NT2/D1 (cell line): ENCODE measurements at regions not wholly inside any gene's neighbourhood (a gene's known extent, or its start where the extent isn't known, plus 50 kb on each side); places are given as distances from the start of the nearest gene placed in this dataset.

Experiments
- SUZ12 ChIP-seq: IDR thresholded peaks from 2 replicates; pipeline ENCODE4 v1.6.1; 2011; ENCODE audit not compliant: insufficient read length, insufficient read depth; ENCODE audit errors: extremely low read depth
- YY1 ChIP-seq: IDR thresholded peaks from 2 replicates; pipeline ENCODE4 v1.6.1; 2011; ENCODE audit not compliant: insufficient read length, insufficient read depth
- ZNF274 ChIP-seq: IDR thresholded peaks from 2 replicates; pipeline ENCODE4 v1.6.1; 2011; ENCODE audit warnings: mild to moderate bottlenecking, low read depth, low read length

GRCh38 chr5:52300703-52301372 is 486.9 kb upstream of the ITGA1 start:
- TF ChIP-seq YY1: no peak
- no peak for TF ChIP-seq ZNF274
- TF ChIP-seq SUZ12: no peak
